ENCODE measurements at regions not wholly inside any gene's neighbourhood (a gene's known extent, or its start where the extent isn't known, plus 50 kb on each side); places are given as distances from the start of the nearest gene placed in this dataset.

- no peak for TF ChIP-seq POLR2A (IDR thresholded peaks at IDR 0.05)
- TF ChIP-seq, protein P1, sequence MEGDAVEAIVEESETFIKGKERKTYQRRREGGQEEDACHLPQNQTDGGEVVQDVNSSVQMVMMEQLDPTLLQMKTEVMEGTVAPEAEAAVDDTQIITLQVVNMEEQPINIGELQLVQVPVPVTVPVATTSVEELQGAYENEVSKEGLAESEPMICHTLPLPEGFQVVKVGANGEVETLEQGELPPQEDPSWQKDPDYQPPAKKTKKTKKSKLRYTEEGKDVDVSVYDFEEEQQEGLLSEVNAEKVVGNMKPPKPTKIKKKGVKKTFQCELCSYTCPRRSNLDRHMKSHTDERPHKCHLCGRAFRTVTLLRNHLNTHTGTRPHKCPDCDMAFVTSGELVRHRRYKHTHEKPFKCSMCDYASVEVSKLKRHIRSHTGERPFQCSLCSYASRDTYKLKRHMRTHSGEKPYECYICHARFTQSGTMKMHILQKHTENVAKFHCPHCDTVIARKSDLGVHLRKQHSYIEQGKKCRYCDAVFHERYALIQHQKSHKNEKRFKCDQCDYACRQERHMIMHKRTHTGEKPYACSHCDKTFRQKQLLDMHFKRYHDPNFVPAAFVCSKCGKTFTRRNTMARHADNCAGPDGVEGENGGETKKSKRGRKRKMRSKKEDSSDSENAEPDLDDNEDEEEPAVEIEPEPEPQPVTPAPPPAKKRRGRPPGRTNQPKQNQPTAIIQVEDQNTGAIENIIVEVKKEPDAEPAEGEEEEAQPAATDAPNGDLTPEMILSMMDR (IDR thresholded peaks at IDR 0.05), result no peak
These were observed 268.4 kb upstream of the MYT1L start for GRCh38 chr2:2599441-2599840.

Data from thyroid gland (tissue), 4 donors.